ENCODE measurements at regions not wholly inside any gene's neighbourhood (a gene's known extent, or its start where the extent isn't known, plus 50 kb on each side); places are given as distances from the start of the nearest gene placed in this dataset.

- CTCF ChIA-PET = no interaction called here
- TF ChIP-seq ZMAT4 (CRISPR knock-in tag; IDR thresholded peaks at IDR 0.05) (no peak), PREB (CRISPR knock-in tag; IDR thresholded peaks at IDR 0.05; ENCODE audit: borderline replicate concordance) (no peak), EMX1 (CRISPR knock-in tag; IDR thresholded peaks at IDR 0.05) (no peak), ZNF219 (CRISPR knock-in tag; IDR thresholded peaks at IDR 0.05; ENCODE audit: borderline replicate concordance) (no peak), NR3C1 (CRISPR knock-in tag; conservative IDR thresholded peaks at IDR 0.05; ENCODE audit: low read depth) (no peak), E2F4 (CRISPR knock-in tag; IDR thresholded peaks at IDR 0.05; ENCODE audit: borderline replicate concordance, low read depth) (no peak), MLX (CRISPR knock-in tag; IDR thresholded peaks at IDR 0.05) (no peak), MAX (CRISPR knock-in tag; IDR thresholded peaks at IDR 0.05) (no peak), ATF6 (CRISPR knock-in tag; IDR thresholded peaks at IDR 0.05) (no peak), IRF2 (CRISPR knock-in tag; IDR thresholded peaks at IDR 0.05; ENCODE audit: borderline replicate concordance, low read depth) (no peak), ZNF671 (CRISPR knock-in tag; IDR thresholded peaks at IDR 0.05) (no peak), NFYB (CRISPR knock-in tag; conservative IDR thresholded peaks at IDR 0.05; ENCODE audit: low read depth) (no peak), FOXJ3 (CRISPR knock-in tag; IDR thresholded peaks at IDR 0.05; ENCODE audit: borderline replicate concordance) (no peak), NR2C2 (CRISPR knock-in tag; IDR thresholded peaks at IDR 0.05) (no peak), NR1H2 (CRISPR knock-in tag; IDR thresholded peaks at IDR 0.05) (no peak), TEAD1 (CRISPR knock-in tag; IDR thresholded peaks at IDR 0.05) (no peak), GABPB1 (CRISPR knock-in tag; IDR thresholded peaks at IDR 0.05) (no peak), PRDM15 (CRISPR knock-in tag; IDR thresholded peaks at IDR 0.05) (no peak), JUN (CRISPR knock-in tag; IDR thresholded peaks at IDR 0.05) (no peak), MXD4 (CRISPR knock-in tag; IDR thresholded peaks at IDR 0.05; ENCODE audit: borderline replicate concordance) (no peak)
- POLR2A ChIA-PET = no interaction called here
Measured at GRCh38 chr15:94877833-94878232, 646.5 kb downstream of the MCTP2 start.

More at GRCh38 chr15:94877833-94878232, 646.5 kb downstream of the MCTP2 start:
- Mint-ChIP-seq H3K4me1 (no peaks in the 10 kb centered on the region), H3K27ac (no peak overlapping the region), H3K4me3 (no peak overlapping the region), H3K27me3 (ENCODE audit: low read depth) (no peaks in the 10 kb centered on the region), H3K9me3 (peaks cover 38% of the 10 kb centered on the region), H3K36me3 (peaks cover 24% of the 10 kb centered on the region)
- ATAC-seq = no peak
- no peak for DNase-seq (ENCODE audit: low spot score)
